Kidney epithelial cell (primary cell): ENCODE measurements at regions not wholly inside any gene's neighbourhood (a gene's known extent, or its start where the extent isn't known, plus 50 kb on each side); places are given as distances from the start of the nearest gene placed in this dataset.

Source experiments
- DNase-seq: peaks from one replicate; pipeline ENCODE4 v3.0.0-alpha.2; 2010; ENCODE audit warnings: low read depth
- H3K27me3 ChIP-seq: 2 replicates; pipeline ENCODE4 v1.6.0; 2011; ENCODE audit warnings: low read length; ENCODE audit not compliant: control insufficient read depth, insufficient read depth
- H3K36me3 ChIP-seq: 2 replicates; pipeline ENCODE4 v1.5.1; 2011; ENCODE audit warnings: low read length; ENCODE audit not compliant: control insufficient read depth, insufficient read depth
- H3K4me3 ChIP-seq: 2 replicates; pipeline ENCODE4 v1.5.1; 2011; ENCODE audit warnings: low read depth, mild to moderate bottlenecking, control low read depth, low read length
- CTCF ChIP-seq: IDR thresholded peaks from 2 replicates; pipeline ENCODE4 v1.5.1; 2011; ENCODE audit warnings: mild to moderate bottlenecking, moderate library complexity, low read length, control low read depth, inconsistent platforms; ENCODE audit not compliant: insufficient read depth, poor library complexity, severe bottlenecking

- Histone ChIP-seq H3K36me3 (no peaks in the 10 kb centered on the region), H3K4me3 (no peak overlapping the region), H3K27me3 (no peaks in the 10 kb centered on the region)
- no peak for TF ChIP-seq CTCF
- no peak for DNase-seq
These were observed 86.6 kb downstream of the ZBTB18 start for GRCh38 chr1:244137725-244138124.

GRCh38 chr1:244138399-244138798, 87.3 kb downstream of the ZBTB18 start:
- Histone ChIP-seq H3K36me3 (no peaks in the 10 kb centered on the region), H3K4me3 (no peak overlapping the region), H3K27me3 (no peaks in the 10 kb centered on the region)
- DNase-seq, result no peak
- no peak for TF ChIP-seq CTCF

GRCh38 chr1:244139655-244140054, 88.6 kb downstream of the ZBTB18 start:
- DNase-seq, result no peak
- H3K27me3 ChIP-seq, result no peaks in the 10 kb centered on the region
- no peak overlapping the region for H3K4me3 ChIP-seq
- H3K36me3 ChIP-seq, result no peaks in the 10 kb centered on the region
- no peak for TF ChIP-seq CTCF

- Histone ChIP-seq H3K27me3 (no peaks in the 10 kb centered on the region), H3K4me3 (no peak overlapping the region), H3K36me3 (no peaks in the 10 kb centered on the region)
- no peak for DNase-seq
- TF ChIP-seq CTCF, result no peak
These were observed 89.3 kb downstream of the ZBTB18 start for GRCh38 chr1:244140420-244140819.

- no peak for DNase-seq
- Histone ChIP-seq H3K4me3 (no peak overlapping the region), H3K36me3 (no peaks in the 10 kb centered on the region), H3K27me3 (no peaks in the 10 kb centered on the region)
- no peak for TF ChIP-seq CTCF
These were observed 93.0 kb downstream of the ZBTB18 start for GRCh38 chr1:244144053-244144452.

GRCh38 chr1:244150071-244150470, 99.0 kb downstream of the ZBTB18 start:
- no peaks in the 10 kb centered on the region for H3K27me3 ChIP-seq
- no peaks in the 10 kb centered on the region for H3K36me3 ChIP-seq
- DNase-seq, result no peak
- H3K4me3 ChIP-seq, result no peak overlapping the region
- TF ChIP-seq CTCF, result no peak
